Spleen (tissue), 11 donors: ENCODE measurements at regions not wholly inside any gene's neighbourhood (a gene's known extent, or its start where the extent isn't known, plus 50 kb on each side); places are given as distances from the start of the nearest gene placed in this dataset.

Experiments used
- DNase-seq: peaks from one replicate; pipeline ENCODE4 v3.0.0-alpha.2; 2020
- H3K27ac ChIP-seq, 8 donors: fragments of 200-600 bp; sonication (generic) in 7 of 8; 1 replicate in 4 of 8; 2 replicates in 4 of 8; pipeline versions ENCODE4 v1.5.0 to v1.8.0; 2016 to 2021; ENCODE audit warnings: inconsistent platforms in 4 of 8, mild to moderate bottlenecking in 4 of 8, moderate library complexity in 1 of 8
- H3K27me3 ChIP-seq, 7 donors: fragments of 200-600 bp; sonication (generic) in 6 of 7; replicated peaks in 1 of 7; 1 replicate in 4 of 7; 2 replicates in 3 of 7; pipeline versions ENCODE4 v1.5.0 to v1.8.0; 2016 to 2021; ENCODE audit warnings: inconsistent platforms in 3 of 7, mild to moderate bottlenecking in 1 of 7
- H3K36me3 ChIP-seq, 6 donors: fragments of 200-600 bp; sonication (generic) in 5 of 6; 1 replicate in 4 of 6; 2 replicates in 2 of 6; pipeline versions ENCODE4 v1.5.0 to v1.8.0; 2016 to 2021; ENCODE audit warnings: inconsistent platforms in 2 of 6
- H3K4me1 ChIP-seq, 6 donors: fragments of 200-600 bp; sonication (generic) in 5 of 6; 1 replicate in 3 of 6; 2 replicates in 3 of 6; pipeline versions ENCODE4 v1.5.0 to v1.8.0; 2016 to 2021; ENCODE audit warnings: inconsistent platforms in 3 of 6
- H3K4me3 ChIP-seq, 8 donors: fragments of 200-600 bp; sonication (generic) in 7 of 8; 1 replicate in 4 of 8; 2 replicates in 4 of 8; pipeline versions ENCODE4 v1.5.0 to v1.8.0; 2016 to 2021; ENCODE audit warnings: inconsistent platforms in 4 of 8, mild to moderate bottlenecking in 4 of 8, moderate library complexity in 2 of 8
- H3K9me3 ChIP-seq, 8 donors: fragments of 200-600 bp; sonication (generic) in 7 of 8; 1 replicate in 4 of 8; 2 replicates in 4 of 8; pipeline versions ENCODE4 v1.5.0 to v1.8.0; 2016 to 2021; ENCODE audit warnings: inconsistent platforms in 4 of 8
- POLR2A ChIP-seq, 3 donors: fragments of 450-650 bp; IDR thresholded peaks; one replicate each; pipeline ENCODE4 v1.5.1; 2017; ENCODE audit warnings: antibody characterized with exemption in 3 of 3, mild to moderate bottlenecking in 1 of 3
- POLR2AphosphoS5 ChIP-seq, 3 donors: sonication (generic); formaldehyde crosslinking; IDR thresholded peaks; one replicate each; pipeline ENCODE4 v1.5.1; 2017; ENCODE audit warnings: antibody characterized with exemption in 3 of 3
- WGBS, 5 donors: extraction: QIAGEN DNeasy Blood & Tissue Kit in 3 of 5; methylation state at CpG; one replicate each; pipeline versions ENCODE4 v1.1.5 to v1.1.7; 2013 to 2018; 5-methylcytosine and 5-hydroxymethylcytosine counted together
- intact Hi-C: fragments of 100-400 bp; cut with DNase I; formaldehyde crosslinking; loops from one replicate; pipeline ENCODE4 v1.15.0; 2023; ENCODE audit warnings: low total_unique reads
- TF ChIP-seq, protein P1 (sequence below), 11 experiments: fragments of 200-600 bp in 7 of 11; fragments of 450-650 bp in 4 of 11; sonication (generic) in 4 of 11; IDR thresholded peaks in 8 of 11; conservative IDR thresholded peaks in 3 of 11; 1 replicate in 7 of 11; 2 replicates in 4 of 11; pipeline versions ENCODE4 v1.4.0 to v1.8.0; 2016 to 2021; ENCODE audit warnings: antibody characterized with exemption in 11 of 11, inconsistent platforms in 4 of 11, mild to moderate bottlenecking in 1 of 11
- donor health status: healthy with polysubstance abuse.
- donor health status: DM: no; HTN: no; CAD: no; lungs with moderate emphysema.
- donor health status: DM: no; HTN: no; CAD: no.
- donor health status: Bipolar disorder and iron deficiency.
- donor health status: healthy.
- donor health status: DM: no; HTN: no; CAD: no.
- donor health status: DM: yes; HTN: yes; CAD: no.

DNA sequence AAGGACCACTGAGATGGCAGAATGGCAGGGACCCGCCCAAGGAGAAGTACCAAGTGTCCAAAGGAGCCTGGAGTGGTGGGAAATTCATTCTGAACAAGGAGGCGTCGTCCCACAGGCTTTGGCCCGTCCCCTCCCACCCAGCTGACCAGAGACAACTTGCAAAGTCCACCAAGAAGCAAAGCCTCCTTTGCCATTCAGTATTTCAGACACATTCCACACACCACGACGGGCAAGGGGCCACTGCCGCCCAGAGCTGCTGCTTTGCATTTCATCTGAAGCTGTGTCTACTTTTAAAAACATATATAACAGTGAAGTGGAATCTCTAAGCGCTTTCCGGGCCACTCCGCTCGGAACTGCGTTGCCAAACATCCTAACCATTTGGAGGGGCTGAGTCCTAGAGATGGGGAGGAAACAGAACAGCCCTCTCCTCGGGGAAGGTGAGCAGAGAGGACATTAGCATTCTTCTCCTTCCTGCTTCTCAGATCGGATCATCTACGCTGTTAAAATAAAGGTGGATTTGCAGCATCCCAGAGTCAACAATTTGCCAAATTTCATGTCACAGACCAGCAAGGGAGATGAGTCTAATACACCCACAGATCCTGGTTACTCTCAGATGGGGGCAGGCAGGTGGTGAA is 89.0 kb upstream of the ZNF507 start:
- intact Hi-C loops: no loop called here
- TF ChIP-seq, protein P1, sequence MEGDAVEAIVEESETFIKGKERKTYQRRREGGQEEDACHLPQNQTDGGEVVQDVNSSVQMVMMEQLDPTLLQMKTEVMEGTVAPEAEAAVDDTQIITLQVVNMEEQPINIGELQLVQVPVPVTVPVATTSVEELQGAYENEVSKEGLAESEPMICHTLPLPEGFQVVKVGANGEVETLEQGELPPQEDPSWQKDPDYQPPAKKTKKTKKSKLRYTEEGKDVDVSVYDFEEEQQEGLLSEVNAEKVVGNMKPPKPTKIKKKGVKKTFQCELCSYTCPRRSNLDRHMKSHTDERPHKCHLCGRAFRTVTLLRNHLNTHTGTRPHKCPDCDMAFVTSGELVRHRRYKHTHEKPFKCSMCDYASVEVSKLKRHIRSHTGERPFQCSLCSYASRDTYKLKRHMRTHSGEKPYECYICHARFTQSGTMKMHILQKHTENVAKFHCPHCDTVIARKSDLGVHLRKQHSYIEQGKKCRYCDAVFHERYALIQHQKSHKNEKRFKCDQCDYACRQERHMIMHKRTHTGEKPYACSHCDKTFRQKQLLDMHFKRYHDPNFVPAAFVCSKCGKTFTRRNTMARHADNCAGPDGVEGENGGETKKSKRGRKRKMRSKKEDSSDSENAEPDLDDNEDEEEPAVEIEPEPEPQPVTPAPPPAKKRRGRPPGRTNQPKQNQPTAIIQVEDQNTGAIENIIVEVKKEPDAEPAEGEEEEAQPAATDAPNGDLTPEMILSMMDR (IDR thresholded peaks at IDR 0.05 in 8 of 11, conservative IDR thresholded peaks at IDR 0.05 in 3 of 11): no peak
- TF ChIP-seq POLR2A (IDR thresholded peaks at IDR 0.05) (no peak), POLR2AphosphoS5 (IDR thresholded peaks at IDR 0.05) (no peak)
- no peak for DNase-seq
- H3K4me1 ChIP-seq: no peaks in the 10 kb centered on the region
- H3K27me3 ChIP-seq: peaks cover 0 to 40% (median 0%) of the 10 kb centered on the region in 7 donors
- WGBS, 5 donors: 74 to 82% (median 76%) methylated on average over 14 to 15 of the region's 15 CpGs
- peaks cover 0 to 11% (median 0%) of the 10 kb centered on the region in 8 donors for H3K9me3 ChIP-seq
- H3K36me3 ChIP-seq: no peaks in the 10 kb centered on the region
- no peak overlapping the region for H3K4me3 ChIP-seq
- H3K27ac ChIP-seq: no peak overlapping the region

- no peak for DNase-seq
- H3K27ac ChIP-seq: no peak overlapping the region
- 69 to 87% (median 84%) methylated on average over 11 to 12 of the region's 12 CpGs for WGBS, 5 donors
- peaks cover 0 to 40% (median 0%) of the 10 kb centered on the region in 7 donors for H3K27me3 ChIP-seq
- intact Hi-C loops: no loop called here
- TF ChIP-seq POLR2A (IDR thresholded peaks at IDR 0.05) (no peak), POLR2AphosphoS5 (IDR thresholded peaks at IDR 0.05) (no peak)
- TF ChIP-seq, protein P1 (IDR thresholded peaks at IDR 0.05 in 8 of 11, conservative IDR thresholded peaks at IDR 0.05 in 3 of 11): no peak
- H3K4me3 ChIP-seq: no peak overlapping the region
- peaks cover 0 to 11% (median 0%) of the 10 kb centered on the region in 8 donors for H3K9me3 ChIP-seq
- no peaks in the 10 kb centered on the region for H3K36me3 ChIP-seq
- no peaks in the 10 kb centered on the region for H3K4me1 ChIP-seq
Observed at GRCh38 chr19:32257326-32258073, 87.9 kb upstream of the ZNF507 start.

- no peaks in the 10 kb centered on the region for H3K4me1 ChIP-seq
- H3K36me3 ChIP-seq: no peaks in the 10 kb centered on the region
- no peak for TF ChIP-seq POLR2A (IDR thresholded peaks at IDR 0.05)
- TF ChIP-seq, protein P1 (IDR thresholded peaks at IDR 0.05 in 8 of 11, conservative IDR thresholded peaks at IDR 0.05 in 3 of 11): no peak
- no peak for TF ChIP-seq POLR2AphosphoS5 (IDR thresholded peaks at IDR 0.05)
- no peak overlapping the region for H3K4me3 ChIP-seq
- WGBS, 5 donors: 78 to 93% (median 85%) methylated on average over 2 of the region's 2 CpGs
- H3K9me3 ChIP-seq: peaks cover 0 to 11% (median 0%) of the 10 kb centered on the region in 8 donors
- H3K27ac ChIP-seq: no peak overlapping the region
- intact Hi-C loops: no loop called here
- DNase-seq: no peak
- peaks cover 0 to 40% (median 0%) of the 10 kb centered on the region in 7 donors for H3K27me3 ChIP-seq
Observed at GRCh38 chr19:32258167-32258566, 87.2 kb upstream of the ZNF507 start.

- 76 to 89% (median 81%) methylated on average over 7 of the region's 7 CpGs for WGBS, 5 donors
- no peak for TF ChIP-seq POLR2AphosphoS5 (IDR thresholded peaks at IDR 0.05)
- TF ChIP-seq, protein P1 (IDR thresholded peaks at IDR 0.05 in 8 of 11, conservative IDR thresholded peaks at IDR 0.05 in 3 of 11): no peak
- TF ChIP-seq POLR2A (IDR thresholded peaks at IDR 0.05): no peak
- Histone ChIP-seq H3K4me1 (no peaks in the 10 kb centered on the region), H3K27me3 (peaks cover 0 to 22% (median 0%) of the 10 kb centered on the region in 7 donors), H3K36me3 (no peaks in the 10 kb centered on the region), H3K4me3 (no peak overlapping the region), H3K9me3 (peaks cover 0 to 10% (median 0%) of the 10 kb centered on the region in 8 donors), H3K27ac (no peak overlapping the region)
- no peak for DNase-seq
- intact Hi-C loops: no loop called here
Observed at GRCh38 chr19:32264568-32264967, 80.8 kb upstream of the ZNF507 start.
